ENCODE measurements at regions not wholly inside any gene's neighbourhood (a gene's known extent, or its start where the extent isn't known, plus 50 kb on each side); places are given as distances from the start of the nearest gene placed in this dataset.

DNA sequence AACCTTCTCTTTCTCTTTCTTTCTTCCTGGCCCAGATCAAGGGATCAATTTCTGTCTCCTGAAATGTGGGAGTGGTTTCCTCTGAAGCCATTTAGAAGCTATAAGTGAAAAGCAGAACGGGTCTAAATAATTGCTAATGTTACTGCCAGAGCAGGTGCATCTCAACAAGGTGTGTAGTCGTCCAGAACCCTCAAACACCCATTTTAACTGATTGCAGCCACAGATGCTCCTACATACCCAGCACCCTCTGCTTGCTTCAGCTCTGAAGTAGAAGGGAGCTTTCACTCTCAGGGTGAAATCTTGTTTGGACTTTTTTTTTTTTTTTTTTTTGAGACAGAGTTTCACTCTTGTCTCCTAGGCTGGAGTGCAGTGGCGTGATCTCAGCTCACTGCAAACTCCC is 592.1 kb upstream of the ARID1B start:
- TF ChIP-seq POLR2A (IDR thresholded peaks at IDR 0.05; ENCODE audit: extremely low read depth, insufficient read length): no peak
- TF ChIP-seq, protein P1, sequence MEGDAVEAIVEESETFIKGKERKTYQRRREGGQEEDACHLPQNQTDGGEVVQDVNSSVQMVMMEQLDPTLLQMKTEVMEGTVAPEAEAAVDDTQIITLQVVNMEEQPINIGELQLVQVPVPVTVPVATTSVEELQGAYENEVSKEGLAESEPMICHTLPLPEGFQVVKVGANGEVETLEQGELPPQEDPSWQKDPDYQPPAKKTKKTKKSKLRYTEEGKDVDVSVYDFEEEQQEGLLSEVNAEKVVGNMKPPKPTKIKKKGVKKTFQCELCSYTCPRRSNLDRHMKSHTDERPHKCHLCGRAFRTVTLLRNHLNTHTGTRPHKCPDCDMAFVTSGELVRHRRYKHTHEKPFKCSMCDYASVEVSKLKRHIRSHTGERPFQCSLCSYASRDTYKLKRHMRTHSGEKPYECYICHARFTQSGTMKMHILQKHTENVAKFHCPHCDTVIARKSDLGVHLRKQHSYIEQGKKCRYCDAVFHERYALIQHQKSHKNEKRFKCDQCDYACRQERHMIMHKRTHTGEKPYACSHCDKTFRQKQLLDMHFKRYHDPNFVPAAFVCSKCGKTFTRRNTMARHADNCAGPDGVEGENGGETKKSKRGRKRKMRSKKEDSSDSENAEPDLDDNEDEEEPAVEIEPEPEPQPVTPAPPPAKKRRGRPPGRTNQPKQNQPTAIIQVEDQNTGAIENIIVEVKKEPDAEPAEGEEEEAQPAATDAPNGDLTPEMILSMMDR (IDR thresholded peaks at IDR 0.05; ENCODE audit: low read depth, low read length): no peak
- TF ChIP-seq, protein P2, sequence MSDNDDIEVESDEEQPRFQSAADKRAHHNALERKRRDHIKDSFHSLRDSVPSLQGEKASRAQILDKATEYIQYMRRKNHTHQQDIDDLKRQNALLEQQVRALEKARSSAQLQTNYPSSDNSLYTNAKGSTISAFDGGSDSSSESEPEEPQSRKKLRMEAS (IDR thresholded peaks at IDR 0.05; ENCODE audit: low read depth, low read length): no peak
- no peak for TF ChIP-seq MYC (IDR thresholded peaks at IDR 0.05; ENCODE audit: low read depth, low read length)
